ENCODE measurements at regions not wholly inside any gene's neighbourhood (a gene's known extent, or its start where the extent isn't known, plus 50 kb on each side); places are given as distances from the start of the nearest gene placed in this dataset.

DNA sequence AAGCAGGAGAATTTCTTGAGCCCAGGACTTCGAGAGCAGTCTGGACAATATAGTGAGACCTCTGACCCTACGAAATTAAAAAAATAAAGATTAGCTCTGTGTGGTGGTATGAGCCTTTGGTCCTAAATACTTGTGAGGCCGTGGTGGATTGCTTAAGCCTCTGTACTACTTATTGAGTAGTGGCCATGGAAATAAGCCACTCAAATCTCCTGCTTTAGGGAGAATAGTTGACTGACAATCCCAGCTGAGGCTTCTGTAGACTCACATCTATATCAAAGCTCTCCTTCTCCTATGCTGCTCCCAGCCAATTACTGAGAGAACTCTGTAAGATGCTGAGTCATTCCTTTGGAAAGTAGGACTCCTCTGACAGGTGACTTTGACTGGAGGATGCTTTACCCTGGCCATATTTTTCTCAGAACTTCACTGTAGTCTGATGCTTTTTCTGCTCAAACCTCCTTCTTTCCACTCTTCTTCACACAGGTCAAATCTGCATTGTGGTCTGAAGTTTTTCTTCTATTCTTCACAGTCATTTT, 420.2 kb downstream of the SLC6A15 start:
- H2AFZ ChIP-seq (ENCODE audit: low read depth, low read length): no peak overlapping the region
- H3K4me3 ChIP-seq (ENCODE audit: low read length): no peak overlapping the region
- no peaks in the 10 kb centered on the region for H3K79me2 ChIP-seq (ENCODE audit: low read length)
- no peaks in the 10 kb centered on the region for H3K4me1 ChIP-seq (ENCODE audit: low read length)
- no peak overlapping the region for H3K27ac ChIP-seq (ENCODE audit: low read length)
- H4K20me1 ChIP-seq (ENCODE audit: insufficient read depth, low read length): no peaks in the 10 kb centered on the region
- H3K27me3 ChIP-seq (ENCODE audit: low read depth, low read length): no peaks in the 10 kb centered on the region
- no peak overlapping the region for H3K9ac ChIP-seq (ENCODE audit: low read length)
- no peaks in the 10 kb centered on the region for H3K36me3 ChIP-seq (replicated peaks; ENCODE audit: low read depth, low read length)
- TF ChIP-seq, protein P1, sequence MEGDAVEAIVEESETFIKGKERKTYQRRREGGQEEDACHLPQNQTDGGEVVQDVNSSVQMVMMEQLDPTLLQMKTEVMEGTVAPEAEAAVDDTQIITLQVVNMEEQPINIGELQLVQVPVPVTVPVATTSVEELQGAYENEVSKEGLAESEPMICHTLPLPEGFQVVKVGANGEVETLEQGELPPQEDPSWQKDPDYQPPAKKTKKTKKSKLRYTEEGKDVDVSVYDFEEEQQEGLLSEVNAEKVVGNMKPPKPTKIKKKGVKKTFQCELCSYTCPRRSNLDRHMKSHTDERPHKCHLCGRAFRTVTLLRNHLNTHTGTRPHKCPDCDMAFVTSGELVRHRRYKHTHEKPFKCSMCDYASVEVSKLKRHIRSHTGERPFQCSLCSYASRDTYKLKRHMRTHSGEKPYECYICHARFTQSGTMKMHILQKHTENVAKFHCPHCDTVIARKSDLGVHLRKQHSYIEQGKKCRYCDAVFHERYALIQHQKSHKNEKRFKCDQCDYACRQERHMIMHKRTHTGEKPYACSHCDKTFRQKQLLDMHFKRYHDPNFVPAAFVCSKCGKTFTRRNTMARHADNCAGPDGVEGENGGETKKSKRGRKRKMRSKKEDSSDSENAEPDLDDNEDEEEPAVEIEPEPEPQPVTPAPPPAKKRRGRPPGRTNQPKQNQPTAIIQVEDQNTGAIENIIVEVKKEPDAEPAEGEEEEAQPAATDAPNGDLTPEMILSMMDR (IDR thresholded peaks at IDR 0.05; ENCODE audit: low read depth, low read length): no peak
- no peak for TF ChIP-seq EZH2phosphoT487 (IDR thresholded peaks at IDR 0.05; ENCODE audit: low read depth)
- H3K9me3 ChIP-seq (ENCODE audit: insufficient read depth, low read length): no peaks in the 10 kb centered on the region
- no peak overlapping the region for H3K4me2 ChIP-seq (ENCODE audit: low read length)

GRCh38 chr12:84484798-84485197, 427.8 kb downstream of the SLC6A15 start:
- Histone ChIP-seq H3K79me2 (ENCODE audit: low read length) (no peaks in the 10 kb centered on the region), H3K27ac (ENCODE audit: low read length) (no peak overlapping the region), H2AFZ (ENCODE audit: low read depth, low read length) (no peak overlapping the region), H3K9me3 (ENCODE audit: insufficient read depth, low read length) (no peaks in the 10 kb centered on the region), H3K4me2 (ENCODE audit: low read length) (no peak overlapping the region), H3K4me3 (ENCODE audit: low read length) (no peak overlapping the region), H3K4me1 (ENCODE audit: low read length) (peaks cover 14% of the 10 kb centered on the region), H3K36me3 (replicated peaks; ENCODE audit: low read depth, low read length) (no peaks in the 10 kb centered on the region), H3K9ac (ENCODE audit: low read length) (no peak overlapping the region), H3K27me3 (ENCODE audit: low read depth, low read length) (no peaks in the 10 kb centered on the region), H4K20me1 (ENCODE audit: insufficient read depth, low read length) (no peaks in the 10 kb centered on the region)
- TF ChIP-seq, protein P1 (IDR thresholded peaks at IDR 0.05; ENCODE audit: low read depth, low read length): no peak
- TF ChIP-seq EZH2phosphoT487 (IDR thresholded peaks at IDR 0.05; ENCODE audit: low read depth): no peak

DNA sequence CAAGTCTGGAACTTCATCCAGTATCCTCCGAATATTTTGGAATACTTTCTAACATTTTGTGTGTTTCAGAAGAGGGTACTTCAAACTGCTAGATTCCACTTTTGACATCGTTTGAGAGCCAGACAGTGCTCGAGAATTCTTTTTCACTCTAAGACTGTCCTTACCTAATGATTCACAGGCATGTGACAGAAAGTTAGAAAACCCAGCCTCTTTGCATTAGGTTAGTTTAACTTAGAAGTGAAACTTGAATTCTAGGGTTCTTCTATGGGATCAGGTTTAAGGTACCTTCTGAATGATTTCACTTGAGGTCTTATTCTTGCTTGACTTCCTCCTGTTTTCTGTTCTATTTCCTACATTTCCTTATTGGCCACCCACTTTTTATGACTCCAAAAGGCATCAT, 431.8 kb downstream of the SLC6A15 start:
- no peak overlapping the region for H3K27ac ChIP-seq (ENCODE audit: low read length)
- H3K79me2 ChIP-seq (ENCODE audit: low read length): no peaks in the 10 kb centered on the region
- TF ChIP-seq, protein P1 (IDR thresholded peaks at IDR 0.05; ENCODE audit: low read depth, low read length): no peak
- TF ChIP-seq EZH2phosphoT487 (IDR thresholded peaks at IDR 0.05; ENCODE audit: low read depth): no peak
- H3K4me1 ChIP-seq (ENCODE audit: low read length): peaks cover 25% of the 10 kb centered on the region
- H3K4me3 ChIP-seq (ENCODE audit: low read length): no peak overlapping the region
- H3K27me3 ChIP-seq (ENCODE audit: low read depth, low read length): no peaks in the 10 kb centered on the region
- no peaks in the 10 kb centered on the region for H3K9me3 ChIP-seq (ENCODE audit: insufficient read depth, low read length)
- H3K4me2 ChIP-seq (ENCODE audit: low read length): peak overlapping the region; percentile 31; the same call in 1 of the 2 replicates
- H4K20me1 ChIP-seq (ENCODE audit: insufficient read depth, low read length): no peaks in the 10 kb centered on the region
- H3K36me3 ChIP-seq (replicated peaks; ENCODE audit: low read depth, low read length): peaks cover 5% of the 10 kb centered on the region
- no peak overlapping the region for H3K9ac ChIP-seq (ENCODE audit: low read length)
- no peak overlapping the region for H2AFZ ChIP-seq (ENCODE audit: low read depth, low read length)

- no peaks in the 10 kb centered on the region for H3K4me1 ChIP-seq (ENCODE audit: low read length)
- no peak for TF ChIP-seq EZH2phosphoT487 (IDR thresholded peaks at IDR 0.05; ENCODE audit: low read depth)
- no peaks in the 10 kb centered on the region for H4K20me1 ChIP-seq (ENCODE audit: insufficient read depth, low read length)
- no peaks in the 10 kb centered on the region for H3K79me2 ChIP-seq (ENCODE audit: low read length)
- H3K27ac ChIP-seq (ENCODE audit: low read length): no peak overlapping the region
- H3K9me3 ChIP-seq (ENCODE audit: insufficient read depth, low read length): no peaks in the 10 kb centered on the region
- no peaks in the 10 kb centered on the region for H3K36me3 ChIP-seq (replicated peaks; ENCODE audit: low read depth, low read length)
- H2AFZ ChIP-seq (ENCODE audit: low read depth, low read length): no peak overlapping the region
- H3K27me3 ChIP-seq (ENCODE audit: low read depth, low read length): no peaks in the 10 kb centered on the region
- no peak overlapping the region for H3K4me2 ChIP-seq (ENCODE audit: low read length)
- H3K4me3 ChIP-seq (ENCODE audit: low read length): no peak overlapping the region
- H3K9ac ChIP-seq (ENCODE audit: low read length): no peak overlapping the region
Observed at GRCh38 chr12:84470361-84470760, 442.2 kb downstream of the SLC6A15 start.
